MM.1S (cell line): ENCODE measurements at regions not wholly inside any gene's neighbourhood (a gene's known extent, or its start where the extent isn't known, plus 50 kb on each side); places are given as distances from the start of the nearest gene placed in this dataset.

Source experiments
- DNase-seq: peaks from one replicate; pipeline ENCODE4 v3.0.0-alpha.2; 2015
- H2AFZ ChIP-seq: fragments of 300-600 bp; sonication (generic); 2 replicates; pipeline ENCODE4 v1.6.0; 2016; ENCODE audit warnings: antibody characterized with exemption, low read length
- H3F3A ChIP-seq: fragments of 300-600 bp; sonication (generic); 2 replicates; pipeline ENCODE4 v1.6.1; 2016; ENCODE audit warnings: mild to moderate bottlenecking, antibody characterized with exemption, low read length, moderate library complexity, mixed read lengths; ENCODE audit not compliant: insufficient read depth
- H3K27ac ChIP-seq: fragments of 300-600 bp; sonication (generic); 2 replicates; pipeline ENCODE4 v1.5.1; 2016; ENCODE audit warnings: mild to moderate bottlenecking, low read length
- H3K27me3 ChIP-seq: fragments of 300-600 bp; sonication (generic); replicated peaks from 2 replicates; pipeline ENCODE4 v1.6.0; 2016; ENCODE audit warnings: low read length; ENCODE audit not compliant: insufficient read depth
- H3K36me3 ChIP-seq: fragments of 300-600 bp; sonication (generic); replicated peaks from 2 replicates; pipeline ENCODE4 v1.6.1; 2016; ENCODE audit warnings: mild to moderate bottlenecking, low read length, mixed read lengths; ENCODE audit not compliant: insufficient read depth
- H3K4me1 ChIP-seq: fragments of 300-600 bp; sonication (generic); 2 replicates; pipeline ENCODE4 v1.6.1; 2016; ENCODE audit warnings: low read length, mixed read lengths
- H3K4me2 ChIP-seq: fragments of 300-600 bp; sonication (generic); 2 replicates; pipeline ENCODE4 v1.6.0; 2016; ENCODE audit warnings: low read depth, low read length
- H3K4me3 ChIP-seq: fragments of 300-600 bp; sonication (generic); 2 replicates; pipeline ENCODE4 v1.5.1; 2016; ENCODE audit warnings: low read length, mixed read lengths
- H3K79me2 ChIP-seq: fragments of 300-600 bp; sonication (generic); 2 replicates; pipeline ENCODE4 v1.6.1; 2016; ENCODE audit warnings: mixed run types, low read length, mixed read lengths
- H3K9ac ChIP-seq: fragments of 300-600 bp; sonication (generic); 2 replicates; pipeline ENCODE4 v1.6.1; 2016; ENCODE audit warnings: low read length, mixed read lengths
- H3K9me2 ChIP-seq: fragments of 300-600 bp; sonication (generic); replicated peaks from 2 replicates; pipeline ENCODE4 v1.6.1; 2016; ENCODE audit warnings: mild to moderate bottlenecking, low read length, mixed read lengths; ENCODE audit not compliant: insufficient read depth
- H3K9me3 ChIP-seq: fragments of 300-600 bp; sonication (generic); replicated peaks from 2 replicates; pipeline ENCODE4 v1.6.1; 2016; ENCODE audit warnings: mild to moderate bottlenecking, low read length, mixed read lengths; ENCODE audit not compliant: insufficient read depth
- H4K20me1 ChIP-seq: fragments of 300-600 bp; sonication (generic); 2 replicates; pipeline ENCODE4 v1.6.1; 2016; ENCODE audit warnings: mild to moderate bottlenecking, low read length, moderate library complexity, mixed read lengths; ENCODE audit not compliant: insufficient read depth
- CTCF ChIP-seq: fragments of 300-600 bp; sonication (generic); IDR thresholded peaks from 2 replicates; pipeline ENCODE4 v1.5.1; 2016; ENCODE audit warnings: antibody characterized with exemption, low read length, mixed read lengths
- EZH2 ChIP-seq: fragments of 300-600 bp; sonication (generic); optimal IDR thresholded peaks from 2 replicates; pipeline ENCODE3; 2017; ENCODE audit warnings: low read depth, mild to moderate bottlenecking, antibody characterized with exemption, low read length, mixed read lengths
- EZH2phosphoT487 ChIP-seq: fragments of 300-600 bp; sonication (generic); IDR thresholded peaks from 2 replicates; pipeline ENCODE4 v1.6.1; 2018; ENCODE audit warnings: antibody characterized with exemption, low read length

GRCh38 chr7:57327081-57327480 lies 122.9 kb upstream of the ZNF716 start:
- Histone ChIP-seq H3F3A (no peaks in the 10 kb centered on the region), H3K9ac (no peak overlapping the region), H4K20me1 (no peaks in the 10 kb centered on the region), H3K9me2 (no peaks in the 10 kb centered on the region), H3K4me1 (no peaks in the 10 kb centered on the region), H3K27me3 (no peaks in the 10 kb centered on the region), H3K27ac (no peak overlapping the region), H2AFZ (no peak overlapping the region), H3K36me3 (no peaks in the 10 kb centered on the region), H3K79me2 (no peaks in the 10 kb centered on the region), H3K9me3 (no peaks in the 10 kb centered on the region), H3K4me2 (no peak overlapping the region), H3K4me3 (no peak overlapping the region)
- TF ChIP-seq EZH2 (no peak), EZH2phosphoT487 (no peak), CTCF (no peak)
- DNase-seq: no peak

- TF ChIP-seq EZH2phosphoT487 (no peak), CTCF (no peak), EZH2 (no peak)
- no peaks in the 10 kb centered on the region for H3K27me3 ChIP-seq
- no peak overlapping the region for H3K4me3 ChIP-seq
- no peak overlapping the region for H3K27ac ChIP-seq
- no peaks in the 10 kb centered on the region for H3K79me2 ChIP-seq
- H3K36me3 ChIP-seq: no peaks in the 10 kb centered on the region
- no peaks in the 10 kb centered on the region for H3K9me3 ChIP-seq
- no peak overlapping the region for H3K9ac ChIP-seq
- no peaks in the 10 kb centered on the region for H3F3A ChIP-seq
- no peaks in the 10 kb centered on the region for H4K20me1 ChIP-seq
- H2AFZ ChIP-seq: no peak overlapping the region
- H3K4me2 ChIP-seq: no peak overlapping the region
- no peaks in the 10 kb centered on the region for H3K4me1 ChIP-seq
- DNase-seq: no peak
- H3K9me2 ChIP-seq: no peaks in the 10 kb centered on the region
Measured at GRCh38 chr7:57328457-57328856, 121.5 kb upstream of the ZNF716 start.

GRCh38 chr7:57328963-57329362 lies 121.0 kb upstream of the ZNF716 start:
- no peak for DNase-seq
- Histone ChIP-seq H3K4me3 (no peak overlapping the region), H3K27ac (no peak overlapping the region)

More at GRCh38 chr7:57328963-57329362, 121.0 kb upstream of the ZNF716 start:
- Histone ChIP-seq H3K27me3 (no peaks in the 10 kb centered on the region), H3K36me3 (no peaks in the 10 kb centered on the region), H3F3A (no peaks in the 10 kb centered on the region), H3K4me2 (no peak overlapping the region), H4K20me1 (no peaks in the 10 kb centered on the region), H3K79me2 (no peaks in the 10 kb centered on the region), H3K4me1 (no peaks in the 10 kb centered on the region), H3K9me2 (no peaks in the 10 kb centered on the region), H3K9me3 (no peaks in the 10 kb centered on the region), H2AFZ (no peak overlapping the region), H3K9ac (no peak overlapping the region)
- no peak for TF ChIP-seq EZH2
- TF ChIP-seq EZH2phosphoT487: no peak
- no peak for TF ChIP-seq CTCF
